HCT116 (cell line): ENCODE measurements at regions not wholly inside any gene's neighbourhood (a gene's known extent, or its start where the extent isn't known, plus 50 kb on each side); places are given as distances from the start of the nearest gene placed in this dataset.

Source experiments
- ATAC-seq: fragments of 200-7000 bp; cut with Tn5 transposase; 2 replicates; pipeline ENCODE4 v1.9.1; 2020; ENCODE audit warnings: mild to moderate bottlenecking, moderate library complexity
- BruUV-seq: library from RNA; stranded (reverse); fragments of 400-500 nt; replicated peaks from 2 replicates; lab custom pipeline; 2021; lab: Mats Ljungman, UMichigan
- CTCF ChIA-PET: fragments of 300-600 bp; sonication (Branson Sonifier 250); formaldehyde crosslinking; loops from one replicate; lab custom pipeline; 2021; ENCODE audit warnings: antibody characterized with exemption; lab: Charles Lee
- POLR2A ChIA-PET: fragments of 300-600, 350-600 bp; sonication (Branson Sonifier 250); formaldehyde crosslinking; loops from one replicate; lab custom pipeline; 2021; ENCODE audit warnings: antibody characterized with exemption; lab: Charles Lee
- RAD21 ChIA-PET, 2 experiments: fragments of 300-600 bp; sonication (Branson Sonifier 250); formaldehyde crosslinking; loops; one replicate each; lab custom pipeline; 2023; ENCODE audit warnings: low total read pairs in 2 of 2; ENCODE audit not compliant: uncharacterized antibody in 2 of 2, unreplicated experiment in 2 of 2, low non-redundant PET in 1 of 2; lab: Charles Lee
- DNase-seq: peaks from one replicate; pipeline ENCODE4 v3.0.0-alpha.2; 2010; ENCODE audit warnings: low read depth, low spot score
- H2AFZ ChIP-seq: fragments of 200-600 bp; shearing (Covaris generic), sonication (generic); 2 replicates; pipeline ENCODE4 v1.6.1; 2017; ENCODE audit warnings: low read depth, mixed run types, mixed read lengths, antibody characterized with exemption, low read length; ENCODE audit not compliant: poor library complexity, severe bottlenecking
- H3K27ac ChIP-seq: 2 replicates; pipeline ENCODE4 v1.5.1; 2012; ENCODE audit warnings: low read depth, low read length
- H3K27me3 ChIP-seq: fragments of 200-600 bp; sonication (generic); 2 replicates; pipeline ENCODE4 v1.6.1; 2016; ENCODE audit warnings: mixed run types, low read length, mixed read lengths; ENCODE audit not compliant: insufficient read depth
- H3K36me3 ChIP-seq, 2 experiments: fragments of 200-500 bp in 1 of 2; fragments of 200-600 bp in 1 of 2; sonication (Bioruptor generic) in 1 of 2; sonication (generic) in 1 of 2; 2 replicates each; pipeline versions ENCODE4 v1.5.1 to v1.6.1; 2014 to 2016; ENCODE audit warnings: low read length in 2 of 2, inconsistent platforms in 1 of 2, mixed read lengths in 1 of 2, mixed run types in 1 of 2; ENCODE audit not compliant: insufficient read depth in 2 of 2, control insufficient read depth in 1 of 2
- H3K4me1 ChIP-seq, 2 experiments: fragments of 200-600 bp in 1 of 2; sonication (generic) in 1 of 2; 2 replicates each; pipeline versions ENCODE4 v1.5.1 to v1.6.1; 2012 to 2017; ENCODE audit warnings: low read length in 2 of 2, inconsistent platforms in 1 of 2, mild to moderate bottlenecking in 1 of 2, mixed read lengths in 1 of 2, mixed run types in 1 of 2, moderate library complexity in 1 of 2; ENCODE audit not compliant: insufficient read depth in 2 of 2, control insufficient read depth in 1 of 2
- H3K4me2 ChIP-seq: fragments of 200-600 bp; sonication (generic); 2 replicates; pipeline ENCODE4 v1.6.1; 2017; ENCODE audit warnings: mixed run types, low read length, mixed read lengths
- H3K4me3 ChIP-seq, 2 experiments: fragments of 200-600 bp in 1 of 2; sonication (generic) in 1 of 2; replicated peaks in 1 of 2; 2 replicates each; pipeline ENCODE4 v1.5.1; 2011 to 2016; ENCODE audit warnings: low read length in 2 of 2, control low read depth in 1 of 2, low read depth in 1 of 2, mild to moderate bottlenecking in 1 of 2, mixed read lengths in 1 of 2, mixed run types in 1 of 2
- H3K79me2 ChIP-seq: fragments of 200-600 bp; sonication (generic); 2 replicates; pipeline ENCODE4 v1.6.1; 2017; ENCODE audit warnings: mild to moderate bottlenecking, mixed run types, low read length, moderate library complexity, mixed read lengths; ENCODE audit not compliant: insufficient read depth
- H3K9ac ChIP-seq: fragments of 200-600 bp; sonication (generic); 2 replicates; pipeline ENCODE4 v1.6.1; 2016; ENCODE audit warnings: low read length, mixed read lengths
- H3K9me2 ChIP-seq: fragments of 200-600 bp; sonication (generic), shearing (Covaris generic); 2 replicates; pipeline ENCODE4 v1.6.1; 2017; ENCODE audit warnings: mixed run types, mild to moderate bottlenecking, moderate library complexity; ENCODE audit not compliant: insufficient read depth
- H3K9me3 ChIP-seq, 2 experiments: fragments of 200-500 bp in 1 of 2; fragments of 200-600 bp in 1 of 2; sonication (Bioruptor generic) in 1 of 2; sonication (generic) in 1 of 2; 2 replicates each; pipeline ENCODE4 v1.6.1; 2014 to 2017; ENCODE audit warnings: low read length in 2 of 2, mixed read lengths in 2 of 2, inconsistent platforms in 1 of 2, low read depth in 1 of 2, mild to moderate bottlenecking in 1 of 2, mixed run types in 1 of 2, moderate library complexity in 1 of 2; ENCODE audit not compliant: control insufficient read depth in 1 of 2, insufficient read depth in 1 of 2
- H4K20me1 ChIP-seq: fragments of 200-600 bp; sonication (generic), shearing (Covaris generic); 2 replicates; pipeline ENCODE4 v1.6.1; 2017; ENCODE audit warnings: mixed run types, mild to moderate bottlenecking, moderate library complexity; ENCODE audit not compliant: insufficient read depth
- CBX3 ChIP-seq: IDR thresholded peaks from 2 replicates; pipeline ENCODE4 v1.6.1; 2012; ENCODE audit warnings: low read depth
- CTCF ChIP-seq, 3 experiments: fragments of 200-600 bp in 1 of 3; sonication (generic) in 1 of 3; IDR thresholded peaks in 2 of 3; conservative IDR thresholded peaks in 1 of 3; 2 replicates each; pipeline ENCODE4 v1.5.1; 2012 to 2017; ENCODE audit warnings: low read depth in 2 of 3, low read length in 2 of 3, antibody characterized with exemption in 1 of 3, borderline replicate concordance in 1 of 3, control low read depth in 1 of 3, mild to moderate bottlenecking in 1 of 3, mixed read lengths in 1 of 3, mixed run types in 1 of 3, moderate library complexity in 1 of 3; ENCODE audit not compliant: insufficient read depth in 1 of 3
- EGR1 ChIP-seq: IDR thresholded peaks from 2 replicates; pipeline ENCODE4 v1.6.1; 2012; ENCODE audit warnings: low read depth
- ELF1 ChIP-seq: IDR thresholded peaks from 2 replicates; pipeline ENCODE4 v1.6.1; 2012; ENCODE audit warnings: low read depth, borderline replicate concordance
- EZH2 ChIP-seq: fragments of 200-600 bp; sonication (generic); IDR thresholded peaks from 2 replicates; pipeline ENCODE4 v1.6.1; 2017; ENCODE audit warnings: antibody characterized with exemption, mixed run types
- POLR2AphosphoS5 ChIP-seq: IDR thresholded peaks from 2 replicates; pipeline ENCODE4 v1.6.1; 2011; ENCODE audit warnings: mild to moderate bottlenecking, low read depth, low read length, moderate library complexity
- SP1 ChIP-seq: IDR thresholded peaks from 2 replicates; pipeline ENCODE4 v1.6.1; 2012; ENCODE audit warnings: low read depth
- ZFX ChIP-seq: fragments of 450-650 bp; IDR thresholded peaks from 2 replicates; pipeline ENCODE4 v1.6.1; 2017
- ZNF274 ChIP-seq: fragments of 200-500 bp; sonication (Bioruptor generic); IDR thresholded peaks from 2 replicates; pipeline ENCODE4 v1.6.1; 2014; ENCODE audit warnings: mild to moderate bottlenecking, low read depth, low read length, inconsistent platforms
- intact Hi-C: fragments of 100-400 bp; cut with micrococcal nuclease; formaldehyde crosslinking; loops from 2 replicates; pipeline ENCODE4 v1.10.0; 2022

GRCh38 chr2:59874971-59875755 lies 678.3 kb downstream of the BCL11A start:
- H3K9me3 ChIP-seq: no peaks in the 10 kb centered on the region

GRCh38 chr2:59874361-59874760 lies 679.1 kb downstream of the BCL11A start:
- H3K9me2 ChIP-seq: no peaks in the 10 kb centered on the region
- TF ChIP-seq SP1: no peak
- no peak for TF ChIP-seq EZH2
- TF ChIP-seq ELF1: no peak
- TF ChIP-seq ZFX: no peak
- TF ChIP-seq CTCF (IDR thresholded peaks at IDR 0.05 in 2 of 3, conservative IDR thresholded peaks at IDR 0.05 in 1 of 3; ENCODE audit: borderline replicate concordance in 1 of 3, insufficient read depth in 1 of 3, low read depth in 2 of 3, low read length in 2 of 3): no peak
- H3K4me3 ChIP-seq: no peak overlapping the region
- no peak overlapping the region for H3K9ac ChIP-seq
- H4K20me1 ChIP-seq: no peaks in the 10 kb centered on the region
- ChIA-PET POLR2A (no interaction called here), CTCF (no interaction called here), RAD21 (no interaction called here)
- no TSS peak for BruUV-seq
- intact Hi-C loops: no loop called here
- DNase-seq (no peak), ATAC-seq (no peak)
- no peaks in the 10 kb centered on the region for H3K9me3 ChIP-seq
- no peaks in the 10 kb centered on the region for H3K79me2 ChIP-seq
- H3K27me3 ChIP-seq: no peaks in the 10 kb centered on the region
- H3K4me1 ChIP-seq: no peaks in the 10 kb centered on the region
- no peak overlapping the region for H3K27ac ChIP-seq
- no peak overlapping the region for H3K4me2 ChIP-seq
- no peaks in the 10 kb centered on the region for H3K36me3 ChIP-seq
- no peak overlapping the region for H2AFZ ChIP-seq

More at GRCh38 chr2:59874971-59875755, 678.3 kb downstream of the BCL11A start:
- no TSS peak for BruUV-seq
- Histone ChIP-seq H3K27me3 (no peaks in the 10 kb centered on the region), H3K36me3 (no peaks in the 10 kb centered on the region), H3K4me3 (no peak overlapping the region), H3K9me2 (no peaks in the 10 kb centered on the region), H4K20me1 (no peaks in the 10 kb centered on the region), H3K4me1 (no peaks in the 10 kb centered on the region), H3K27ac (no peak overlapping the region), H2AFZ (no peak overlapping the region), H3K4me2 (no peak overlapping the region), H3K9ac (no peak overlapping the region), H3K79me2 (no peaks in the 10 kb centered on the region)
- CTCF ChIA-PET: no interaction called here
- POLR2A ChIA-PET: no interaction called here
- ATAC-seq (no peak), DNase-seq (no peak)
- RAD21 ChIA-PET: no interaction called here
- TF ChIP-seq ZNF274: no peak
- no peak for TF ChIP-seq POLR2AphosphoS5
- TF ChIP-seq CBX3: no peak
- TF ChIP-seq EGR1: no peak
- intact Hi-C loops: no loop called here
